Lung (tissue), 11 donors: ENCODE measurements at regions not wholly inside any gene's neighbourhood (a gene's known extent, or its start where the extent isn't known, plus 50 kb on each side); places are given as distances from the start of the nearest gene placed in this dataset.

ENCODE experiments used
- ATAC-seq: fragments of 200-7000 bp; cut with Tn5 transposase; one replicate; pipeline ENCODE4 v1.9.1; 2020; ENCODE audit warnings: moderate number of reproducible peaks; ENCODE audit not compliant: insufficient read depth, low FRiP score
- DNase-seq, 3 donors: peaks; one replicate each; pipeline ENCODE4 v3.0.0-alpha.2; 2013 to 2017
- H3K27ac ChIP-seq, 2 donors: one replicate each; pipeline ENCODE4 v1.5.1; 2013; ENCODE audit warnings: mild to moderate bottlenecking in 2 of 2, moderate library complexity in 2 of 2, control low read depth in 1 of 2, inconsistent platforms in 1 of 2, low read depth in 1 of 2, low read length in 1 of 2
- H3K27me3 ChIP-seq, 3 donors: one replicate each; pipeline ENCODE4 v1.5.1; 2013; ENCODE audit warnings: low read length in 2 of 3; ENCODE audit not compliant: control insufficient read depth in 3 of 3, insufficient read depth in 3 of 3
- H3K36me3 ChIP-seq, 4 donors: one replicate each; pipeline ENCODE4 v1.5.1; 2013; ENCODE audit warnings: low read length in 4 of 4, mild to moderate bottlenecking in 1 of 4, moderate library complexity in 1 of 4; ENCODE audit not compliant: control insufficient read depth in 4 of 4, insufficient read depth in 4 of 4
- H3K4me1 ChIP-seq, 5 donors: one replicate each; pipeline ENCODE4 v1.5.1; 2013; ENCODE audit warnings: low read length in 5 of 5, mild to moderate bottlenecking in 2 of 5, moderate library complexity in 1 of 5; ENCODE audit not compliant: control insufficient read depth in 5 of 5, insufficient read depth in 5 of 5
- H3K4me3 ChIP-seq: one replicate; pipeline ENCODE4 v1.5.1; 2013; ENCODE audit warnings: mild to moderate bottlenecking, control low read depth, moderate library complexity
- H3K9ac ChIP-seq, 2 donors: one replicate each; pipeline ENCODE4 v1.5.1; 2013; ENCODE audit warnings: low read length in 2 of 2, control low read depth in 1 of 2; ENCODE audit not compliant: insufficient read depth in 1 of 2
- H3K9me3 ChIP-seq, 4 donors: one replicate each; pipeline ENCODE4 v1.5.1; 2013; ENCODE audit warnings: low read length in 3 of 4, mild to moderate bottlenecking in 1 of 4, moderate library complexity in 1 of 4; ENCODE audit not compliant: control insufficient read depth in 4 of 4, insufficient read depth in 3 of 4
- WGBS, 2 donors: extraction: QIAGEN DNeasy Blood & Tissue Kit; methylation state at CpG; one replicate each; pipeline ENCODE4 v1.1.7; 2013; 5-methylcytosine and 5-hydroxymethylcytosine counted together
- TF ChIP-seq, protein P1 (sequence below): IDR thresholded peaks from 2 replicates; pipeline ENCODE4 v1.5.1; 2012; ENCODE audit warnings: mild to moderate bottlenecking; ENCODE audit errors: control extremely low read depth, extremely low read depth
- donor health status: control.
- donor health status: control.
- donor health status: Bipolar disorder and iron deficiency.
- donor health status: healthy.
- donor health status: DM: yes; HTN: yes; CAD: no.

DNA sequence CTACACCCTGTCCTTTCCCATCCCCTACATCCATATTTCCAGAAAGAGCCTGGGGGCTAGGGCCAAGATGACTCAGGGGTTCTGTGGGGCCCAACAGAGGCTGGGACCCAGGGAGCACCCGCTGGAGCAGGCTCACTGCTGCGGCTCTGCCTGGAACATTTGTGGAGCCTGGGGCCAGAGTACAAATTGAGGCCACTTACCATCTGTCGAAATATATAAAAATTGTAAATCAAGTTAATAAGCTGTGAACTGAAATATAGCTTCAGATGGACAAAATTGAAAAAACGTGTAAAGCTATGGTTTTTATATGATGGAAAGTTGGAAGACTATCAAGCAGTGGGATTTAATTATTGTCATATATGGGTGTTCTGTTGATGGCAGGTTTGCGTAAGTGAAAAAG lies 82.9 kb upstream of the ATXN1 start:
- Histone ChIP-seq H3K4me1 (peaks cover 0 to 42% (median 7%) of the 10 kb centered on the region in 5 donors), H3K9ac (no peak overlapping the region), H3K27ac (no peak overlapping the region), H3K9me3 (no peaks in the 10 kb centered on the region), H3K27me3 (no peaks in the 10 kb centered on the region), H3K4me3 (no peak overlapping the region), H3K36me3 (no peaks in the 10 kb centered on the region)
- TF ChIP-seq, protein P1, sequence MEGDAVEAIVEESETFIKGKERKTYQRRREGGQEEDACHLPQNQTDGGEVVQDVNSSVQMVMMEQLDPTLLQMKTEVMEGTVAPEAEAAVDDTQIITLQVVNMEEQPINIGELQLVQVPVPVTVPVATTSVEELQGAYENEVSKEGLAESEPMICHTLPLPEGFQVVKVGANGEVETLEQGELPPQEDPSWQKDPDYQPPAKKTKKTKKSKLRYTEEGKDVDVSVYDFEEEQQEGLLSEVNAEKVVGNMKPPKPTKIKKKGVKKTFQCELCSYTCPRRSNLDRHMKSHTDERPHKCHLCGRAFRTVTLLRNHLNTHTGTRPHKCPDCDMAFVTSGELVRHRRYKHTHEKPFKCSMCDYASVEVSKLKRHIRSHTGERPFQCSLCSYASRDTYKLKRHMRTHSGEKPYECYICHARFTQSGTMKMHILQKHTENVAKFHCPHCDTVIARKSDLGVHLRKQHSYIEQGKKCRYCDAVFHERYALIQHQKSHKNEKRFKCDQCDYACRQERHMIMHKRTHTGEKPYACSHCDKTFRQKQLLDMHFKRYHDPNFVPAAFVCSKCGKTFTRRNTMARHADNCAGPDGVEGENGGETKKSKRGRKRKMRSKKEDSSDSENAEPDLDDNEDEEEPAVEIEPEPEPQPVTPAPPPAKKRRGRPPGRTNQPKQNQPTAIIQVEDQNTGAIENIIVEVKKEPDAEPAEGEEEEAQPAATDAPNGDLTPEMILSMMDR, result no peak
- WGBS, 2 donors, result 85 to 88% methylated on average over 5 of the region's 5 CpGs
- no peak for ATAC-seq
- DNase-seq, result peak in 1 of 3 donors; percentile 50

DNA sequence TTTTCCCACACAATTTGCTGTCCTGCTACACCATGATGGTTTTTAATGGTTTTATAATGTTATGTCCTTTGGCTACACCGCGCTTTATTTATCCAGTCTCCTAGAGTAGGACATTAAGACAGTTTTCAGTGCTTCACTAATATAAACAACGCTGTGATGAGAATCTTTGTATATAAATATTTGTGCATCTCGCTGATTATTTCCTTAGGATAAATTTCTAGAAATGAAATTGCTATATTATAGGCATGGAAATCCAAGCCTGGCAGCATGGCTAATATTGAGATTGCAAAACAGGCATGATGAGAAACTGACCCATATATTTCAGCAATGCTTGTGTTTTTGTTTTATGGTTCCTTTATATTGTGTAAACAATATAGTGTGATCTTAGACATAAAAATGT lies 81.4 kb upstream of the ATXN1 start:
- 84 to 87% methylated on average over 4 of the region's 4 CpGs for WGBS, 2 donors
- H3K4me1 ChIP-seq, result peaks cover 0 to 52% (median 4%) of the 10 kb centered on the region in 5 donors
- TF ChIP-seq, protein P1, result no peak
- H3K27me3 ChIP-seq, result no peaks in the 10 kb centered on the region
- no peaks in the 10 kb centered on the region for H3K9me3 ChIP-seq
- no peaks in the 10 kb centered on the region for H3K36me3 ChIP-seq
- H3K9ac ChIP-seq, result no peak overlapping the region
- DNase-seq, result peak; percentile 53 to 92 (median 91)
- H3K4me3 ChIP-seq, result no peak overlapping the region
- ATAC-seq, result no peak
- no peak overlapping the region for H3K27ac ChIP-seq

- no peak overlapping the region for H3K9ac ChIP-seq
- H3K4me3 ChIP-seq, result no peak overlapping the region
- no peak overlapping the region for H3K27ac ChIP-seq
- TF ChIP-seq, protein P1, result no peak
- H3K27me3 ChIP-seq, result no peaks in the 10 kb centered on the region
- 87 to 88% methylated on average over 7 of the region's 7 CpGs for WGBS, 2 donors
- H3K4me1 ChIP-seq, result peaks cover 2 to 67% (median 10%) of the 10 kb centered on the region in 5 donors
- no peak for ATAC-seq
- H3K36me3 ChIP-seq, result no peaks in the 10 kb centered on the region
- no peak for DNase-seq
- H3K9me3 ChIP-seq, result no peaks in the 10 kb centered on the region
These were observed 80.0 kb upstream of the ATXN1 start for GRCh38 chr6:16841241-16841640.

DNA sequence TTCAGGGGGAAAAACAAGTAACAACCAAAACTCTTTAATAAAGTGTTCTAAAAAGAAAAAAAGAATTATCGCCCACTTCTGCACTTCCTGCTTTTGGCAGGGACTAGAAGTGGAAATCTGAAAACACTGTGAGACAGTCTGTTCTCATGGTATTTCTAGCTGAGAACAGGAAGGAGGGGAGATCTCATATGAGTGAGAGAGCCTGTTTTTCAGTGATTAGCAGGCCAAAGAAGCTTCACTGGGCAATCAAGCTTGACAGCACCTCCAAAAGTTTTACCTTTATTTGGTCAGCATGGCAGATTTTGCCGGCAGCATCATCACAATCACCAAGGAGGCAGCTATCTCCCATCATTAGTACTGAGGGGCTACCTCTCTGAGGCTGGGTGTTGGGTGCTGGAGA lies 79.5 kb upstream of the ATXN1 start:
- no peaks in the 10 kb centered on the region for H3K9me3 ChIP-seq
- H3K4me3 ChIP-seq, result no peak overlapping the region
- TF ChIP-seq, protein P1, result no peak
- peaks cover 2 to 72% (median 10%) of the 10 kb centered on the region in 5 donors for H3K4me1 ChIP-seq
- no peak overlapping the region for H3K9ac ChIP-seq
- no peak overlapping the region for H3K27ac ChIP-seq
- no peaks in the 10 kb centered on the region for H3K36me3 ChIP-seq
- WGBS, 2 donors, result 27 to 52% methylated on average over 2 of the region's 2 CpGs
- ATAC-seq (no peak), DNase-seq (peak in 1 of 3 donors; percentile 56)
- no peaks in the 10 kb centered on the region for H3K27me3 ChIP-seq
